OCI-LY7 (cell line): ENCODE measurements at regions not wholly inside any gene's neighbourhood (a gene's known extent, or its start where the extent isn't known, plus 50 kb on each side); places are given as distances from the start of the nearest gene placed in this dataset.

ENCODE experiments used
- CTCF ChIP-seq: fragments of 200-600 bp; sonication (generic); conservative IDR thresholded peaks from 2 replicates; pipeline ENCODE4 v1.5.1; 2014; ENCODE audit warnings: mild to moderate bottlenecking, antibody characterized with exemption, low read length, moderate library complexity, mixed read lengths
- EZH2phosphoT487 ChIP-seq: fragments of 200-600 bp; sonication (generic); IDR thresholded peaks from 2 replicates; pipeline ENCODE4 v1.6.1; 2018; ENCODE audit warnings: low read depth, borderline replicate concordance, mild to moderate bottlenecking, mixed run types, antibody characterized with exemption, low read length, moderate library complexity, mixed read lengths

GRCh38 chr2:29995241-29995640, 73.9 kb upstream of the ALK start:
- TF ChIP-seq CTCF (no peak), EZH2phosphoT487 (no peak)
